Transverse colon (tissue), 4 donors: ENCODE measurements at regions not wholly inside any gene's neighbourhood (a gene's known extent, or its start where the extent isn't known, plus 50 kb on each side); places are given as distances from the start of the nearest gene placed in this dataset.

Source experiments
- DNase-seq: peaks from one replicate; pipeline ENCODE4 v3.0.0-alpha.2; 2019
- H3K27ac ChIP-seq, 4 donors: fragments of 200-600 bp; sonication (generic); 2 replicates each; pipeline ENCODE4 v1.5.1; 2016 to 2018; ENCODE audit warnings: inconsistent platforms in 4 of 4
- H3K27me3 ChIP-seq: fragments of 200-600 bp; sonication (generic); 2 replicates; pipeline ENCODE4 v1.5.1; 2017; ENCODE audit warnings: inconsistent platforms
- H3K36me3 ChIP-seq, 4 donors: fragments of 200-600 bp; sonication (generic); 2 replicates each; pipeline ENCODE4 v1.5.1; 2017 to 2019; ENCODE audit warnings: inconsistent platforms in 4 of 4
- H3K4me1 ChIP-seq, 4 donors: fragments of 200-600 bp; sonication (generic); 2 replicates each; pipeline ENCODE4 v1.5.1; 2017 to 2020; ENCODE audit warnings: inconsistent platforms in 4 of 4
- H3K4me3 ChIP-seq, 4 donors: fragments of 200-600 bp; sonication (generic); 1 replicate in 1 of 4; 2 replicates in 3 of 4; pipeline versions ENCODE4 v1.5.1 to v1.6.1; 2017 to 2019; ENCODE audit warnings: inconsistent platforms in 4 of 4
- H3K9me3 ChIP-seq, 2 donors: fragments of 200-600 bp; sonication (generic); 2 replicates each; pipeline ENCODE4 v1.5.1; 2017 to 2019; ENCODE audit warnings: inconsistent platforms in 2 of 2
- CTCF ChIP-seq, 5 experiments: fragments of 200-600 bp in 3 of 5; fragments of 450-650 bp in 2 of 5; sonication (generic) in 3 of 5; IDR thresholded peaks; 1 replicate in 2 of 5; 2 replicates in 3 of 5; pipeline ENCODE4 v1.5.1; 2016 to 2017; ENCODE audit warnings: antibody characterized with exemption in 5 of 5, inconsistent platforms in 3 of 5, mild to moderate bottlenecking in 2 of 5, moderate library complexity in 1 of 5
- EP300 ChIP-seq: sonication (generic); formaldehyde crosslinking; IDR thresholded peaks from one replicate; pipeline ENCODE4 v1.6.1; 2017; ENCODE audit warnings: antibody characterized with exemption, low read depth
- POLR2A ChIP-seq: fragments of 450-650 bp; IDR thresholded peaks from one replicate; pipeline ENCODE4 v1.6.1; 2016; ENCODE audit warnings: antibody characterized with exemption, mild to moderate bottlenecking, moderate library complexity
- POLR2AphosphoS5 ChIP-seq, 3 donors: sonication (generic); formaldehyde crosslinking; IDR thresholded peaks; one replicate each; pipeline ENCODE4 v1.6.1; 2016; ENCODE audit warnings: antibody characterized with exemption in 3 of 3
- WGBS, 2 donors: methylation state at CpG; one replicate each; pipeline ENCODE4 v1.1.5; 2018; ENCODE audit warnings: low coverage in 1 of 2; 5-methylcytosine and 5-hydroxymethylcytosine counted together
- in situ Hi-C, 4 donors: fragments of 200-750 bp; cut with MboI; loops; one replicate each; pipeline versions ENCODE4 v1.15.0 to v1.15.1; 2017; ENCODE audit warnings: low sequenced_read_pairs in 3 of 4, low pct_ligation_motif_present in 1 of 4, low pct_unique_long_range_greater_than_20kb in 1 of 4
- intact Hi-C: fragments of 100-400 bp; cut with DNase I; formaldehyde crosslinking; loops from one replicate; pipeline ENCODE4 v1.15.1; 2023; ENCODE audit warnings: low total_unique reads

- TF ChIP-seq CTCF (IDR thresholded peaks at IDR 0.05) (no peak), POLR2A (no peak), EP300 (no peak), POLR2AphosphoS5 (IDR thresholded peaks at IDR 0.05) (no peak)
- intact Hi-C loops: no loop called here
- DNase-seq: no peak
- H3K27me3 ChIP-seq: no peaks in the 10 kb centered on the region
- H3K4me1 ChIP-seq: no peaks in the 10 kb centered on the region
- no peak overlapping the region for H3K4me3 ChIP-seq
- in situ Hi-C loops: no loop called here
- 84 to 92% methylated on average over 1 of the region's 1 CpG for WGBS, 2 donors
- no peaks in the 10 kb centered on the region for H3K36me3 ChIP-seq
- no peak overlapping the region for H3K27ac ChIP-seq
- H3K9me3 ChIP-seq: no peaks in the 10 kb centered on the region
Measured at GRCh38 chr18:51801514-51801913, 538.5 kb upstream of the DCC start.

- H3K36me3 ChIP-seq: no peaks in the 10 kb centered on the region
- H3K27ac ChIP-seq: no peak overlapping the region
- H3K27me3 ChIP-seq: no peaks in the 10 kb centered on the region
- 88 to 95% methylated on average over 2 to 4 of the region's 4 CpGs for WGBS, 2 donors
- in situ Hi-C loops (no loop called here), intact Hi-C loops (no loop called here)
- H3K4me1 ChIP-seq: no peaks in the 10 kb centered on the region
- H3K4me3 ChIP-seq: no peak overlapping the region
- TF ChIP-seq EP300 (no peak), CTCF (IDR thresholded peaks at IDR 0.05) (no peak), POLR2AphosphoS5 (IDR thresholded peaks at IDR 0.05) (no peak), POLR2A (no peak)
- DNase-seq: no peak
- H3K9me3 ChIP-seq: no peaks in the 10 kb centered on the region
Measured at GRCh38 chr18:51802569-51803428, 537.2 kb upstream of the DCC start.

- no peaks in the 10 kb centered on the region for H3K36me3 ChIP-seq
- intact Hi-C loops: no loop called here
- no peak overlapping the region for H3K4me3 ChIP-seq
- in situ Hi-C loops: no loop called here
- H3K27ac ChIP-seq: no peak overlapping the region
- no peaks in the 10 kb centered on the region for H3K27me3 ChIP-seq
- DNase-seq: no peak
- TF ChIP-seq EP300: no peak
- TF ChIP-seq POLR2A: no peak
- TF ChIP-seq CTCF (IDR thresholded peaks at IDR 0.05): no peak
- TF ChIP-seq POLR2AphosphoS5 (IDR thresholded peaks at IDR 0.05): no peak
- H3K9me3 ChIP-seq: no peaks in the 10 kb centered on the region
- 90 to 94% methylated on average over 2 of the region's 2 CpGs for WGBS, 2 donors
- H3K4me1 ChIP-seq: no peaks in the 10 kb centered on the region
Measured at GRCh38 chr18:51807336-51807735, 532.7 kb upstream of the DCC start.

GRCh38 chr18:51811883-51812282 is 528.1 kb upstream of the DCC start:
- intact Hi-C loops: no loop called here
- Histone ChIP-seq H3K9me3 (no peaks in the 10 kb centered on the region), H3K36me3 (no peaks in the 10 kb centered on the region)

More at GRCh38 chr18:51811883-51812282, 528.1 kb upstream of the DCC start:
- in situ Hi-C loops: no loop called here
- WGBS, 2 donors: 86 to 100% methylated on average over 1 to 2 of the region's 2 CpGs
- Histone ChIP-seq H3K27ac (no peak overlapping the region), H3K4me3 (no peak overlapping the region), H3K4me1 (no peaks in the 10 kb centered on the region), H3K27me3 (no peaks in the 10 kb centered on the region)
- TF ChIP-seq POLR2A (no peak), CTCF (IDR thresholded peaks at IDR 0.05) (no peak), POLR2AphosphoS5 (IDR thresholded peaks at IDR 0.05) (no peak), EP300 (no peak)
- DNase-seq: no peak
